ENCODE measurements at regions not wholly inside any gene's neighbourhood (a gene's known extent, or its start where the extent isn't known, plus 50 kb on each side); places are given as distances from the start of the nearest gene placed in this dataset.

GRCh38 chr6:40910260-40910893, 128.6 kb downstream of the UNC5CL start:
- no peak overlapping the region for H3K9ac ChIP-seq (ENCODE audit: low read length)
- H3K79me2 ChIP-seq (ENCODE audit: insufficient read depth, low read length): no peaks in the 10 kb centered on the region
- TF ChIP-seq CTCF (IDR thresholded peaks at IDR 0.05; ENCODE audit: insufficient read depth, low read length, poor library complexity, severe bottlenecking) (no peak), EZH2phosphoT487 (conservative IDR thresholded peaks at IDR 0.05; ENCODE audit: low read length) (no peak)
- H3F3A ChIP-seq (ENCODE audit: insufficient read depth): no peaks in the 10 kb centered on the region
- H3K9me2 ChIP-seq (replicated peaks; ENCODE audit: insufficient read depth, low read length): no peaks in the 10 kb centered on the region
- H3K36me3 ChIP-seq (ENCODE audit: low read length): no peaks in the 10 kb centered on the region
- no peaks in the 10 kb centered on the region; the same call in 1 of the 2 replicates for H3K27me3 ChIP-seq (ENCODE audit: low read length)
- no peaks in the 10 kb centered on the region for H4K20me1 ChIP-seq (ENCODE audit: low read depth, low read length)
- no peaks in the 10 kb centered on the region for H3K9me3 ChIP-seq (ENCODE audit: insufficient read depth, low read length)
- no peak overlapping the region for H2AFZ ChIP-seq (ENCODE audit: low read depth, low read length, severe bottlenecking)
- H3K4me2 ChIP-seq (ENCODE audit: low read depth, low read length, poor library complexity, severe bottlenecking): no peak overlapping the region
- H3K27ac ChIP-seq (ENCODE audit: low read depth, low read length): no peak overlapping the region
- H3K4me3 ChIP-seq (ENCODE audit: insufficient read depth, low read length, poor library complexity, severe bottlenecking): no peak overlapping the region

GRCh38 chr6:40909811-40910210, 129.2 kb downstream of the UNC5CL start:
- no peak overlapping the region for H3K9ac ChIP-seq (ENCODE audit: low read length)
- H3K9me3 ChIP-seq (ENCODE audit: insufficient read depth, low read length): no peaks in the 10 kb centered on the region
- no peaks in the 10 kb centered on the region for H4K20me1 ChIP-seq (ENCODE audit: low read depth, low read length)
- no peaks in the 10 kb centered on the region; the same call in 1 of the 2 replicates for H3K27me3 ChIP-seq (ENCODE audit: low read length)
- H3K36me3 ChIP-seq (ENCODE audit: low read length): no peaks in the 10 kb centered on the region
- TF ChIP-seq EZH2phosphoT487 (conservative IDR thresholded peaks at IDR 0.05; ENCODE audit: low read length) (no peak), CTCF (IDR thresholded peaks at IDR 0.05; ENCODE audit: insufficient read depth, low read length, poor library complexity, severe bottlenecking) (no peak)
- no peaks in the 10 kb centered on the region for H3K79me2 ChIP-seq (ENCODE audit: insufficient read depth, low read length)
- no peak overlapping the region for H2AFZ ChIP-seq (ENCODE audit: low read depth, low read length, severe bottlenecking)
- H3F3A ChIP-seq (ENCODE audit: insufficient read depth): no peaks in the 10 kb centered on the region
- no peak overlapping the region for H3K4me3 ChIP-seq (ENCODE audit: insufficient read depth, low read length, poor library complexity, severe bottlenecking)
- H3K9me2 ChIP-seq (replicated peaks; ENCODE audit: insufficient read depth, low read length): no peaks in the 10 kb centered on the region
- H3K27ac ChIP-seq (ENCODE audit: low read depth, low read length): no peak overlapping the region
- H3K4me2 ChIP-seq (ENCODE audit: low read depth, low read length, poor library complexity, severe bottlenecking): no peak overlapping the region

- H3K4me3 ChIP-seq (ENCODE audit: insufficient read depth, low read length, poor library complexity, severe bottlenecking): no peak overlapping the region
- no peaks in the 10 kb centered on the region for H3K9me3 ChIP-seq (ENCODE audit: insufficient read depth, low read length)
- H4K20me1 ChIP-seq (ENCODE audit: low read depth, low read length): no peaks in the 10 kb centered on the region
- H3K9me2 ChIP-seq (replicated peaks; ENCODE audit: insufficient read depth, low read length): no peaks in the 10 kb centered on the region
- no peaks in the 10 kb centered on the region for H3F3A ChIP-seq (ENCODE audit: insufficient read depth)
- H3K27ac ChIP-seq (ENCODE audit: low read depth, low read length): no peak overlapping the region
- H3K36me3 ChIP-seq (ENCODE audit: low read length): no peaks in the 10 kb centered on the region
- no peaks in the 10 kb centered on the region for H3K79me2 ChIP-seq (ENCODE audit: insufficient read depth, low read length)
- no peak overlapping the region for H3K4me2 ChIP-seq (ENCODE audit: low read depth, low read length, poor library complexity, severe bottlenecking)
- H2AFZ ChIP-seq (ENCODE audit: low read depth, low read length, severe bottlenecking): no peak overlapping the region
- H3K27me3 ChIP-seq (ENCODE audit: low read length): no peaks in the 10 kb centered on the region; the same call in 1 of the 2 replicates
- no peak overlapping the region for H3K9ac ChIP-seq (ENCODE audit: low read length)
- no peak for TF ChIP-seq CTCF (IDR thresholded peaks at IDR 0.05; ENCODE audit: insufficient read depth, low read length, poor library complexity, severe bottlenecking)
- no peak for TF ChIP-seq EZH2phosphoT487 (conservative IDR thresholded peaks at IDR 0.05; ENCODE audit: low read length)
These were observed 131.8 kb downstream of the UNC5CL start for GRCh38 chr6:40907198-40907701.
